GM12892 (cell line): ENCODE measurements at regions not wholly inside any gene's neighbourhood (a gene's known extent, or its start where the extent isn't known, plus 50 kb on each side); places are given as distances from the start of the nearest gene placed in this dataset.
A peak's percentile ranks its signal among the peaks of the same experiment; 100 is the strongest.

ENCODE experiments used
- DNase-seq: peaks from one replicate; pipeline ENCODE4 v3.0.0; 2011; ENCODE audit not compliant: insufficient read length
- FAIRE-seq: peaks from 2 replicates; lab custom pipeline; 2011; peaks lifted over from hg19 to GRCh38; lab: Jason Lieb, UNC
- POLR2A ChIP-seq: IDR thresholded peaks from 2 replicates; pipeline ENCODE4 v1.6.1; 2011; ENCODE audit warnings: low read depth, low read length, control low read depth
- POLR2AphosphoS5 ChIP-seq: IDR thresholded peaks from 2 replicates; pipeline ENCODE4 v1.6.1; 2011; ENCODE audit warnings: low read depth, low read length, control low read depth
- TAF1 ChIP-seq: IDR thresholded peaks from 2 replicates; pipeline ENCODE4 v1.6.1; 2011; ENCODE audit warnings: low read depth, mild to moderate bottlenecking, control low read depth, low read length, borderline replicate concordance

DNA sequence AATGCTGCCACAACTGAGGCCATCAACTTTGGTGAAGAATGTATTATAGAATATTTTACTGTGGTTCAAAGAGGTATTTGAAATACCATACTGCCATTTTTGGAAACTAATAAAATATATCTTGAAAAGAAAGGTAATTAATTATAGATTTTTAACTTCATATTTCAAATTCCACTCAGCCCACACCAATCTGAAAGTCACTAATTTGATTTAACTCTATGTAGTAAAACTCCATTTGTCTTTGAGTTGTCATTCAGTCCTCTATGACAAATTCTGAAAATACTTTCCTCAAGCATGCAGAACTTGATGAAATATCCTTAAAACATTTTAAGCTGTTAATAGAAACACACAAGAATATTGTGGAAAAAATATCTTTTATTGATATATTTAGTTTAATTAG lies 1196.7 kb upstream of the CITED2 start:
- TF ChIP-seq TAF1 (no peak), POLR2AphosphoS5 (no peak), POLR2A (no peak)
- DNase-seq = no peak
- FAIRE-seq = no peak

DNA sequence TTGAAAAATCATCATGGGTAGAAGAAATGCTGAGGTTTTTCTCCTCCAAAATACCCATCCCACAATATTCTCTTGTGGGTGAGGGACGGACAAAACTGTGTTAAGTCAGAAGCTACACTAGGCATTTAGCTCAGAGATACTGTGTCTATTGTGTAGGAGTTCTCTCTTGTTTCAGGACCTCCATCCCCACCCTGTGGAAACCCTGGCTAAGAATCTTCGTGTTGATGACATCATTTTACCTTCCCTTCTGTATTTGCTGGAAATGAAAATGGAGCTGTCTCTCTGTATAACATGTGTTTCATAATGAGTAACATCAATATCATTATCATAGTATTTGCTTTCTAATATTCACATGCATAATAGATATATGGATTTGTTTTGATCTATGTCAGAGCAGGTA lies 1193.0 kb upstream of the CITED2 start:
- TF ChIP-seq POLR2AphosphoS5 = no peak
- DNase-seq (no peak), FAIRE-seq (no peak)

DNA sequence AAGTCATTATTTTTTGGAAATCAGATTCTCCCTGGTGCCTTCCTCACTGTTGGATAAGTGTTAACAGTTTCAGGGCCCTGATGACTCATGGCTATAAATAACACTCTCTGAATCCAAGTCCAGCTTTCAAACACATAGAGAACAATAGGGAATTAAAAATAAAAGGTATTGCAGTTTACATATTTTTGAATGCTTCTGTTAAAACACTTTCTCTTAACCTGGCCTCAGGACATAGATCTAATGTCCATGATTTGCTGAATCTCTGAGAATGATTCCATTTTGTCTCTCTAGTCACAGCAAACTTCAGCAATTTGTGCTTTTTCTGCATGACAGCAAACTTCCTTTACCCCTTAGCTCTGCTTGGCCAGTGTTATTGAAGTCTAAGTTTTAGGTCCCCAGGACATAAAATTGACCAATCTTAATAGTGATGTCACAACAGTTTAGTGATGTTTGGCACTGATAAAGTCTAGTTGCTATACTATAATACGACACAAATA lies 1192.4 kb upstream of the CITED2 start:
- FAIRE-seq = no peak
- TF ChIP-seq POLR2A (no peak), TAF1 (no peak), POLR2AphosphoS5 (no peak)
- no peak for DNase-seq

DNA sequence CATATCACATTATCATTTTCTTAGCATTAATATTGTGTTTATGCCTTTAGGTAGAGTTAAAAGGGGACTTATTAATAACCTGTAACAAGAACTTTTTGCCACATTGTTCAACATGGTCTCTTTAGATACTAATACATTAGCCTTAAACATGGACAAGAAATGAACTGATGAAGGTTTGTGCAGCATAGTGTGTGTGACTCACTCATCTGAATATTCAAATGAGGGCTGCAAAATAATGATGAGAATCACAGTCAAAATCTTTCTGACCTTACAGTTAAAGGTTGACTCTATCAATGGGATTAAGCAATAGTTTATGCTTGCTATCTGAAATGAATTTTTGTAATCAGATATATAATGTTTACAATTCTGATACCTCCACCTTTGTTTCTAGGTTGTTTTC lies 1189.3 kb upstream of the CITED2 start:
- no peak for DNase-seq
- no peak for TF ChIP-seq TAF1
- TF ChIP-seq POLR2AphosphoS5 = no peak
- TF ChIP-seq POLR2A = no peak
- FAIRE-seq = no peak

DNA sequence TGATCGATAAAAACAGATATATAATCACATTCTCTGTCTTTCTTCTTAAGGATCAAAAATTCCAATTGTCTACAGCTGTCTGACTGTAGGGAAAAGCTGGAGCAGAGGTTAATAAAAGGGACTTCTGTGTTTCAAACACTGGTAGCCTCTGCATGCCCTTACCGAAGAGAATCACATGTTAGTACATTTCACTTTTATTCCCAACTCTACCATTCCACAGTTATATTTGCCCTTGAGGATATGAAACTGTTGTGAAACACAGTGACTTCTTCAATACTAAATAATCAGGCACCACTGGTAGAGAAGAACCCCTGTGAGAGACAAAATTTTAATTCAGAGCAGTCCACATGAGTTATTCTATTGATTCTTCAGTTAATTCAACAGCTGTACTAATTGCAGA lies 1187.3 kb upstream of the CITED2 start:
- no peak for FAIRE-seq
- TF ChIP-seq TAF1 = no peak
- TF ChIP-seq POLR2AphosphoS5 = no peak
- no peak for TF ChIP-seq POLR2A
- DNase-seq = no peak

DNA sequence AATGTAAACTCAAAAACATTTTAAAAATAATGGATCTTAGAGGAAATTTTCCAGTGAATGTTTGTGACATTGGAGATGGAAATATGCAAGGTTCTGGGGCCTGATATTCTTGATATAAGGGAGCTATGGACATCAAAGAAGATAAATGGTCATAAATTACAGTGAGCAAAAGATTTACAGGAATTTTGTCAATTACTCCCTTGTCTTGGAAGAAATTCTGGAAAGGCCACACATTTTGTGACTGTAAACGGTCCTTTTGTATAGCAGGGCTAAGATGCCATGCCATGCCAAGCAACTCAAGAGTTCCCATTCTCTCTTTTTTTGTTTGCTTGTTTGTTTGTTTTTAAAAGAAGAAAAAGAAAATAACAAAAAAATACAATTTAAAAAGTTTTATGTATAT lies 1186.2 kb upstream of the CITED2 start:
- TF ChIP-seq TAF1 (no peak), POLR2AphosphoS5 (no peak), POLR2A (no peak)
- no peak for DNase-seq
- FAIRE-seq = no peak

DNA sequence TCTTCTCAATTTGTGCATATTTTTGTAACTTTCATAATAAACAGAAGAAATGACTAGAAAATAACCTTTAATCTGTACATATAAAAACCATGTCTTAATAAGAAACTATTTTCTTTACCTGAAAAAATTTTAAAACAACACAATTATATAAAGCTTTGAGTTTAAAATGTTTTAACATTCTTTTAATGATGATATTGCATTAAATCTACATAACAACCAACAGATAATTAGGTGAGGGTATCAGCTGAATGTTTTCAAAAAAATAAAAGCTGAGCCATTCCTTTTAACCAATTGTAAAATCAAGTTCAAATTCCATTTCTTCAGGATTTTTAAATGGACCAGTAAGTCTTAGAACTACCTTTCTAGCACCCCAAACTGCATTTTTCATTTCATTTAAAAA lies 1185.0 kb upstream of the CITED2 start:
- FAIRE-seq (no peak), DNase-seq (no peak)
- no peak for TF ChIP-seq POLR2A
- no peak for TF ChIP-seq POLR2AphosphoS5
- TF ChIP-seq TAF1 = no peak

DNA sequence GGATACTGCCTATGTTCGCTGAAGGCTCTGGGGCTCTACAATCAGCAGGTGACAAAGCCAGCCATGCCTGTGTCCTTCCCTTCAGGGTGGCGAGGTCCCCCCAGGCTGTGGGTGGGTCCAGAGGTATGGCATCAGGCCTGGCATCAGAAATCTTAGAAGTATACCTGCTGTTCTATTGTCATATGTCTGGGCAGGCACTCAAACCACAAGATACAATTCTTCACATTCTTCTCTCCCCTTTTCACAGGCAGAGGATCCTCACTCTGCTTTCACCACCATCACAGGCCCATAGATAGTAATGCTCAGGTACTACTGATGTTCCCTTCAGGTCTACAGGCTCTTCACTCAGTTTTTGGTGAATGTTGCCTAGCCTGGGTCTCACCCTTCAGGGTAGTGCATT lies 1180.0 kb upstream of the CITED2 start:
- DNase-seq = no peak
- TF ChIP-seq POLR2AphosphoS5 = no peak
- TF ChIP-seq TAF1 = no peak
- TF ChIP-seq POLR2A = no peak
- no peak for FAIRE-seq

- no peak for FAIRE-seq
- DNase-seq = no peak
- TF ChIP-seq TAF1 (no peak), POLR2A (no peak), POLR2AphosphoS5 (no peak)
Measured at GRCh38 chr6:140548366-140548765, 1173.9 kb upstream of the CITED2 start.

- no peak for FAIRE-seq
- TF ChIP-seq POLR2AphosphoS5 = no peak
- no peak for TF ChIP-seq POLR2A
- no peak for TF ChIP-seq TAF1
- no peak for DNase-seq
Measured at GRCh38 chr6:140546640-140547039, 1172.2 kb upstream of the CITED2 start.

DNA sequence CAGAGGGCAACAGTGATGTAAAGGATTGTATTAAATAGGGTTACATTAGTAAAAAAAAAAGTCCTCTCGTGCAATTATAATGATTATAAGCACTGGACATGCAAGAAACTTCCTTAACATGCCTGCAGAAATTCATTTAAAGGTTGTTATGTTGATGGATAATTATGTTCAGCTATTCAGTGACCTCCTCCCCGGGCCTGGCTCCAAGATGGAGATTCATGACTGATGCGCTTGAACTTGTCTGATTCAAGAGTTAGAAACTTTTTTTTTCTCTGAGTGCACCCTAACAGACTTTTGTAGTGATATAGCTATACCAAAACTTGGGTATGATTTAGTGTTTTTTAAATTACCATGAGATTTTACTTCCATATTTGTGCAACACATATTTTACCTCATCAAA lies 1170.0 kb upstream of the CITED2 start:
- DNase-seq (no peak), FAIRE-seq (no peak)
- TF ChIP-seq POLR2A = no peak
- TF ChIP-seq POLR2AphosphoS5 = no peak
- TF ChIP-seq TAF1 = no peak

- FAIRE-seq (peak; percentile 61), DNase-seq (no peak)
- TF ChIP-seq TAF1 (no peak), POLR2A (no peak), POLR2AphosphoS5 (no peak)
Measured at GRCh38 chr6:140542863-140543262, 1168.4 kb upstream of the CITED2 start.

DNA sequence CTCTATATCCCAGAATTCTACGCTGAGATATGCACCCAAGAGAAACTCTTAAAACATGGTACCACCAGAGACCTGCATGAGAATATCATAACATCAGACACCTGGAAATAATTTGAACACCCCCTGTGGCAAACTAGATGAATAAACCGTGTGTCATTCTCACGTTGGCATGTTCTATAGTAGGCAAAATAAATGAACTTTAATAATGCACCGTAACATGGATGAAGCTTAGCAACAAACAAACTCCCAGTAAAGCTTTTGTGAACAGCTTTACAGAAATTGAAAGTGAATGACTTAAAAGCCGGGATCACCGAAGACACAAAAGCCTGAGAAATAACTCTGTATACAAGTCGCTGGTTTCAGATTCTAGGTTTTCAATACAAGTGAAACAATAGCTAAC lies 1166.8 kb upstream of the CITED2 start:
- TF ChIP-seq POLR2A (no peak), POLR2AphosphoS5 (no peak), TAF1 (no peak)
- FAIRE-seq = no peak
- DNase-seq = no peak
